ENCODE measurements at regions not wholly inside any gene's neighbourhood (a gene's known extent, or its start where the extent isn't known, plus 50 kb on each side); places are given as distances from the start of the nearest gene placed in this dataset.

DNA sequence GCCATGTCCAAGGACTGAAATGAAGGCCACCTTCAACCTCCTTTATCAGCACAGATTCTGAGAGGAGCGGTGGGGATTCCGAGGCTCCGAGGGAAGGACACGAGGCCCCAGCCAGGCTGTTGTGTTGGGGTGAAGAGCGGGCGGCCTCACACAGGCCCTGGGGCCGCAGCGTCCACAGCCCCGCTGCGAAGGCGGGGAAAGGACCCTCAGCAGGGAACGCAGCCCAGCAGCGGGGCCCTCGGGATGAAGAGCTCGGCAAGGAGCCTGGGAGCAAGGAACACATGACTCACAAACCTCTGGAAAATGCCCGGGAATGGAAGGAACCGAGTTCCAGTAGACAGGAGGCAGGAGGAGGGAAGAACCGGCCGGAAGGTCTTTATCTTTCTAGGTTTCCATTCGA, 227.2 kb downstream of the BRD1 start:
- TF ChIP-seq, protein P1, sequence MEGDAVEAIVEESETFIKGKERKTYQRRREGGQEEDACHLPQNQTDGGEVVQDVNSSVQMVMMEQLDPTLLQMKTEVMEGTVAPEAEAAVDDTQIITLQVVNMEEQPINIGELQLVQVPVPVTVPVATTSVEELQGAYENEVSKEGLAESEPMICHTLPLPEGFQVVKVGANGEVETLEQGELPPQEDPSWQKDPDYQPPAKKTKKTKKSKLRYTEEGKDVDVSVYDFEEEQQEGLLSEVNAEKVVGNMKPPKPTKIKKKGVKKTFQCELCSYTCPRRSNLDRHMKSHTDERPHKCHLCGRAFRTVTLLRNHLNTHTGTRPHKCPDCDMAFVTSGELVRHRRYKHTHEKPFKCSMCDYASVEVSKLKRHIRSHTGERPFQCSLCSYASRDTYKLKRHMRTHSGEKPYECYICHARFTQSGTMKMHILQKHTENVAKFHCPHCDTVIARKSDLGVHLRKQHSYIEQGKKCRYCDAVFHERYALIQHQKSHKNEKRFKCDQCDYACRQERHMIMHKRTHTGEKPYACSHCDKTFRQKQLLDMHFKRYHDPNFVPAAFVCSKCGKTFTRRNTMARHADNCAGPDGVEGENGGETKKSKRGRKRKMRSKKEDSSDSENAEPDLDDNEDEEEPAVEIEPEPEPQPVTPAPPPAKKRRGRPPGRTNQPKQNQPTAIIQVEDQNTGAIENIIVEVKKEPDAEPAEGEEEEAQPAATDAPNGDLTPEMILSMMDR (IDR thresholded peaks at IDR 0.05), result no peak
- no peak for TF ChIP-seq POLR2A (IDR thresholded peaks at IDR 0.05)

Measured in heart left ventricle (tissue), 13 donors.